MM.1S (cell line): ENCODE measurements at regions not wholly inside any gene's neighbourhood (a gene's known extent, or its start where the extent isn't known, plus 50 kb on each side); places are given as distances from the start of the nearest gene placed in this dataset.

Experiments
- EZH2phosphoT487 ChIP-seq: fragments of 300-600 bp; sonication (generic); IDR thresholded peaks from 2 replicates; pipeline ENCODE4 v1.6.1; 2018; ENCODE audit warnings: antibody characterized with exemption, low read length
- TF ChIP-seq, protein P1 (sequence below): fragments of 300-600 bp; sonication (generic); IDR thresholded peaks from 2 replicates; pipeline ENCODE4 v1.5.1; 2016; ENCODE audit warnings: antibody characterized with exemption, low read length, mixed read lengths

DNA sequence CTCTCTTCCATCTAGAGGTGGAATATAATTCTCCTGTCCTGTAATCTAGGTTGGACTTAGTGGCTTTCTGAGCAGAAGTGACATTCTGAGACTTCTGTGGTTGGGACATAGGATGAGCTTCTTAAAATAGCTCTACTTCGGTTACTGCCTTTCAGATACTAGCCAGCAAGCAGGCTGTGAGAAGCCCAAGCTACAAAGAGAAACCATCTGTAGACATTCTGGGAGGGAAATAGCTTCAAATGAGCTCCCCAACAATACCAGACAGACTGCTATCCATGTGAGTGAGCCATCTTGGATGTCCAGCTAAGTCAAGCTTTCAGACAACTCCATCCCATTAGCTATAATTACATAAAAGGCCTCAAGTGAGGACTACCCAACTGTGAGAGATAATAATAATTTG, 568.9 kb downstream of the DMRTA1 start:
- no peak for TF ChIP-seq EZH2phosphoT487
- TF ChIP-seq, protein P1, sequence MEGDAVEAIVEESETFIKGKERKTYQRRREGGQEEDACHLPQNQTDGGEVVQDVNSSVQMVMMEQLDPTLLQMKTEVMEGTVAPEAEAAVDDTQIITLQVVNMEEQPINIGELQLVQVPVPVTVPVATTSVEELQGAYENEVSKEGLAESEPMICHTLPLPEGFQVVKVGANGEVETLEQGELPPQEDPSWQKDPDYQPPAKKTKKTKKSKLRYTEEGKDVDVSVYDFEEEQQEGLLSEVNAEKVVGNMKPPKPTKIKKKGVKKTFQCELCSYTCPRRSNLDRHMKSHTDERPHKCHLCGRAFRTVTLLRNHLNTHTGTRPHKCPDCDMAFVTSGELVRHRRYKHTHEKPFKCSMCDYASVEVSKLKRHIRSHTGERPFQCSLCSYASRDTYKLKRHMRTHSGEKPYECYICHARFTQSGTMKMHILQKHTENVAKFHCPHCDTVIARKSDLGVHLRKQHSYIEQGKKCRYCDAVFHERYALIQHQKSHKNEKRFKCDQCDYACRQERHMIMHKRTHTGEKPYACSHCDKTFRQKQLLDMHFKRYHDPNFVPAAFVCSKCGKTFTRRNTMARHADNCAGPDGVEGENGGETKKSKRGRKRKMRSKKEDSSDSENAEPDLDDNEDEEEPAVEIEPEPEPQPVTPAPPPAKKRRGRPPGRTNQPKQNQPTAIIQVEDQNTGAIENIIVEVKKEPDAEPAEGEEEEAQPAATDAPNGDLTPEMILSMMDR = no peak
